H9 (cell line): ENCODE measurements at regions not wholly inside any gene's neighbourhood (a gene's known extent, or its start where the extent isn't known, plus 50 kb on each side); places are given as distances from the start of the nearest gene placed in this dataset.

Experiments used
- DNase-seq: peaks from one replicate; pipeline ENCODE4 v3.0.0-alpha.2; 2017
- H2AFZ ChIP-seq: one replicate; pipeline ENCODE4 v1.6.1; 2013; ENCODE audit warnings: mild to moderate bottlenecking, low read length, control low read depth, moderate library complexity
- H2AK5ac ChIP-seq: 2 replicates; pipeline ENCODE4 v1.6.1; 2013; ENCODE audit warnings: low read length, control low read depth, mixed read lengths; ENCODE audit not compliant: insufficient read length
- H2BK120ac ChIP-seq: one replicate; pipeline ENCODE4 v1.6.1; 2013; ENCODE audit warnings: low read depth, mild to moderate bottlenecking, low read length, control low read depth, inconsistent platforms; ENCODE audit not compliant: poor library complexity, severe bottlenecking
- H2BK12ac ChIP-seq: 2 replicates; pipeline ENCODE4 v1.6.1; 2013; ENCODE audit warnings: low read length, control low read depth, mixed read lengths, low read depth; ENCODE audit not compliant: insufficient read length
- H2BK15ac ChIP-seq: 2 replicates; pipeline ENCODE4 v1.6.1; 2013; ENCODE audit warnings: low read depth, low read length, control low read depth
- H2BK20ac ChIP-seq: one replicate; pipeline ENCODE4 v1.6.1; 2013; ENCODE audit warnings: low read depth, mild to moderate bottlenecking, low read length, control low read depth, inconsistent platforms; ENCODE audit not compliant: poor library complexity, severe bottlenecking
- H2BK5ac ChIP-seq: 2 replicates; pipeline ENCODE4 v1.6.1; 2013; ENCODE audit warnings: low read length, control low read depth, mixed read lengths; ENCODE audit not compliant: insufficient read length
- H3K14ac ChIP-seq: 2 replicates; pipeline ENCODE4 v1.6.1; 2013; ENCODE audit warnings: low read length, control low read depth; ENCODE audit not compliant: insufficient read depth
- H3K18ac ChIP-seq: 2 replicates; pipeline ENCODE4 v1.6.1; 2013; ENCODE audit warnings: low read depth, mild to moderate bottlenecking, mixed read lengths, low read length, control low read depth; ENCODE audit not compliant: insufficient read length
- H3K23ac ChIP-seq: 2 replicates; pipeline ENCODE4 v1.6.1; 2013; ENCODE audit warnings: low read length, control low read depth, mixed read lengths, low read depth; ENCODE audit not compliant: insufficient read length
- H3K23me2 ChIP-seq: 2 replicates; pipeline ENCODE4 v1.6.1; 2013; ENCODE audit warnings: low read depth, mild to moderate bottlenecking, mixed read lengths, low read length, control low read depth; ENCODE audit not compliant: insufficient read length, poor library complexity, severe bottlenecking
- H3K27ac ChIP-seq: 2 replicates; pipeline ENCODE4 v1.5.1; 2013; ENCODE audit warnings: low read length, control low read depth, mixed read lengths, low read depth; ENCODE audit not compliant: insufficient read length
- H3K27me3 ChIP-seq: 2 replicates; pipeline ENCODE4 v1.6.1; 2013; ENCODE audit warnings: low read length, control low read depth, inconsistent platforms; ENCODE audit not compliant: insufficient read depth
- H3K4ac ChIP-seq: 2 replicates; pipeline ENCODE4 v1.6.1; 2013; ENCODE audit warnings: low read depth, mild to moderate bottlenecking, control low read depth, inconsistent platforms, low read length, moderate library complexity
- H3K4me1 ChIP-seq: 2 replicates; pipeline ENCODE4 v1.6.1; 2013; ENCODE audit warnings: low read length, control low read depth, inconsistent platforms; ENCODE audit not compliant: insufficient read depth
- H3K4me2 ChIP-seq: 2 replicates; pipeline ENCODE4 v1.6.1; 2013; ENCODE audit warnings: low read length, control low read depth, mixed read lengths; ENCODE audit not compliant: insufficient read length, insufficient read depth
- H3K56ac ChIP-seq: 2 replicates; pipeline ENCODE4 v1.6.1; 2013; ENCODE audit warnings: low read depth, mild to moderate bottlenecking, mixed read lengths, low read length, control low read depth; ENCODE audit not compliant: insufficient read length
- H3K79me1 ChIP-seq: 2 replicates; pipeline ENCODE4 v1.6.1; 2013; ENCODE audit warnings: low read depth, mild to moderate bottlenecking, moderate library complexity, low read length, control low read depth, inconsistent platforms; ENCODE audit not compliant: insufficient read depth, poor library complexity, severe bottlenecking
- H3K79me2 ChIP-seq: 2 replicates; pipeline ENCODE4 v1.6.1; 2013; ENCODE audit warnings: low read length, control low read depth, inconsistent platforms; ENCODE audit not compliant: insufficient read depth
- H3K9ac ChIP-seq: 2 replicates; pipeline ENCODE4 v1.6.1; 2013; ENCODE audit warnings: low read length, control low read depth, mixed read lengths; ENCODE audit not compliant: insufficient read length; ENCODE audit errors: extremely low read depth
- H3K9me3 ChIP-seq: one replicate; pipeline ENCODE4 v1.6.1; 2013; ENCODE audit warnings: low read depth, low read length, inconsistent platforms; ENCODE audit not compliant: control insufficient read depth
- H3T11ph ChIP-seq: one replicate; pipeline ENCODE4 v1.6.1; 2013; ENCODE audit warnings: mild to moderate bottlenecking, low read length, control low read depth, inconsistent platforms
- H4K20me1 ChIP-seq: one replicate; pipeline ENCODE4 v1.6.1; 2013; ENCODE audit not compliant: control insufficient read depth, insufficient read length, insufficient read depth
- H4K5ac ChIP-seq: 2 replicates; pipeline ENCODE4 v1.6.1; 2013; ENCODE audit warnings: low read depth, mild to moderate bottlenecking, mixed read lengths, low read length, control low read depth; ENCODE audit not compliant: insufficient read length
- H4K8ac ChIP-seq: replicated peaks from 2 replicates; pipeline ENCODE4 v1.6.1; 2013; ENCODE audit warnings: low read length, control low read depth, mixed read lengths, low read depth; ENCODE audit not compliant: insufficient read length
- H4K91ac ChIP-seq: 2 replicates; pipeline ENCODE4 v1.6.1; 2013; ENCODE audit warnings: low read depth, mild to moderate bottlenecking, moderate library complexity, mixed read lengths, low read length, control low read depth; ENCODE audit not compliant: insufficient read length
- H3K27ac Mint-ChIP-seq, 3 experiments: 2 replicates in 2 of 3; 3 replicates in 1 of 3; pipeline ENCODE4 v1.8.0; 2020 to 2021; ENCODE audit warnings: mixed read lengths in 3 of 3, mild to moderate bottlenecking in 1 of 3, moderate library complexity in 1 of 3
- H3K27me3 Mint-ChIP-seq: 2 replicates; pipeline ENCODE4 v1.8.0; 2021; ENCODE audit warnings: low read depth, mild to moderate bottlenecking, moderate library complexity, mixed read lengths
- H3K36me3 Mint-ChIP-seq, 3 experiments: 2 replicates in 2 of 3; 3 replicates in 1 of 3; pipeline ENCODE4 v1.8.0; 2020 to 2021; ENCODE audit warnings: low read depth in 3 of 3, mixed read lengths in 3 of 3; ENCODE audit not compliant: insufficient read depth in 1 of 3
- H3K4me1 Mint-ChIP-seq, 2 experiments: 2 replicates each; pipeline ENCODE4 v1.8.0; 2020; ENCODE audit warnings: mixed read lengths in 2 of 2
- H3K4me3 Mint-ChIP-seq, 2 experiments: 2 replicates in 1 of 2; 3 replicates in 1 of 2; pipeline ENCODE4 v1.8.0; 2020 to 2021; ENCODE audit warnings: mild to moderate bottlenecking in 2 of 2, mixed read lengths in 2 of 2, moderate library complexity in 1 of 2
- H3K9me3 Mint-ChIP-seq, 2 experiments: 2 replicates in 1 of 2; 3 replicates in 1 of 2; pipeline ENCODE4 v1.8.0; 2020; ENCODE audit warnings: mild to moderate bottlenecking in 2 of 2, mixed read lengths in 2 of 2, moderate library complexity in 1 of 2
- CTCF ChIP-seq: fragments of 200-600 bp; sonication (generic); conservative IDR thresholded peaks from 3 replicates; pipeline ENCODE4 v1.8.0; 2021; ENCODE audit warnings: antibody characterized with exemption, mild to moderate bottlenecking

- no peak overlapping the region for H3K27ac ChIP-seq
- H3K4me2 ChIP-seq: no peak overlapping the region
- no peak overlapping the region for H2BK15ac ChIP-seq
- H2AK5ac ChIP-seq: no peak overlapping the region
- no peak overlapping the region for H2BK120ac ChIP-seq
- no peak for TF ChIP-seq CTCF
- no peaks in the 10 kb centered on the region for H3K4me1 ChIP-seq
- H2BK12ac ChIP-seq: no peak overlapping the region
- H3K27me3 Mint-ChIP-seq: peaks cover 2% of the 10 kb centered on the region; the same call in 1 of the 2 replicates
- no peak overlapping the region for H3K27ac Mint-ChIP-seq
- H4K8ac ChIP-seq: no peak overlapping the region
- H3K79me1 ChIP-seq: no peaks in the 10 kb centered on the region
- no peak overlapping the region for H3T11ph ChIP-seq
- no peak overlapping the region for H2AFZ ChIP-seq
- no peaks in the 10 kb centered on the region for H3K36me3 Mint-ChIP-seq
- H3K27me3 ChIP-seq: no peaks in the 10 kb centered on the region
- H4K20me1 ChIP-seq: no peaks in the 10 kb centered on the region
- no peak overlapping the region for H3K56ac ChIP-seq
- no peaks in the 10 kb centered on the region for H3K23me2 ChIP-seq
- no peaks in the 10 kb centered on the region for H3K79me2 ChIP-seq
- no peaks in the 10 kb centered on the region for H3K9me3 ChIP-seq
- H4K91ac ChIP-seq: no peak overlapping the region
- H3K9ac ChIP-seq: no peak overlapping the region
- no peak overlapping the region for H3K23ac ChIP-seq
- H3K4me1 Mint-ChIP-seq: no peaks in the 10 kb centered on the region
- H3K4ac ChIP-seq: no peak overlapping the region
- H3K4me3 Mint-ChIP-seq: no peak overlapping the region
- H3K9me3 Mint-ChIP-seq: no peaks in the 10 kb centered on the region
- no peak overlapping the region for H2BK5ac ChIP-seq
- H4K5ac ChIP-seq: no peak overlapping the region
- DNase-seq: no peak
- no peak overlapping the region for H3K14ac ChIP-seq
- no peak overlapping the region for H2BK20ac ChIP-seq
- no peak overlapping the region for H3K18ac ChIP-seq
Measured at GRCh38 chr2:175872721-175873120, 129.3 kb downstream of the LNPK start.
